ENCODE measurements at regions not wholly inside any gene's neighbourhood (a gene's known extent, or its start where the extent isn't known, plus 50 kb on each side); places are given as distances from the start of the nearest gene placed in this dataset.
A peak's percentile ranks its signal among the peaks of the same experiment; 100 is the strongest.
"Not testable (repeated sequence)": the region's sequence is repeated elsewhere in the genome, so short reads cannot be mapped to it uniquely, and the experiment has no call there.

GRCh38 chrX:77017093-77017492 is 430.1 kb upstream of the FGF16 start:
- Histone ChIP-seq H3K9ac (ENCODE audit: low read length in 3 of 3) (no peak overlapping the region), H3K4me3 (ENCODE audit: low read length in 3 of 3) (no peak overlapping the region), H3K4me1 (ENCODE audit: control insufficient read depth in 2 of 3, insufficient read depth in 2 of 3, low read depth in 1 of 3, low read length in 3 of 3) (no peaks in the 10 kb centered on the region), H3K36me3 (ENCODE audit: control insufficient read depth in 2 of 3, insufficient read depth in 3 of 3, low read length in 3 of 3) (no peaks in the 10 kb centered on the region), H3K27me3 (ENCODE audit: control insufficient read depth, insufficient read depth, low read length) (no peaks in the 10 kb centered on the region), H3K9me3 (ENCODE audit: control insufficient read depth in 2 of 3, insufficient read depth in 1 of 3, low read length in 3 of 3) (no peaks in the 10 kb centered on the region), H3K27ac (ENCODE audit: low read depth in 2 of 2, low read length in 2 of 2) (no peak overlapping the region)
- DNase-seq (no peak), FAIRE-seq (no peak)
- intact Hi-C loops (cut with DNase I): no loop called here
- TF ChIP-seq CTCF (IDR thresholded peaks at IDR 0.05; ENCODE audit: borderline replicate concordance, extremely low read depth, insufficient read depth): no peak

GRCh38 chrX:77046180-77046810 is 400.9 kb upstream of the FGF16 start:
- H3K36me3 ChIP-seq (ENCODE audit: control insufficient read depth in 2 of 3, insufficient read depth in 3 of 3, low read length in 3 of 3); H3K9me3 ChIP-seq (ENCODE audit: control insufficient read depth in 2 of 3, insufficient read depth in 1 of 3, low read length in 3 of 3); H3K4me3 ChIP-seq (ENCODE audit: low read length in 3 of 3); FAIRE-seq; H3K4me1 ChIP-seq (ENCODE audit: control insufficient read depth in 2 of 3, insufficient read depth in 2 of 3, low read depth in 1 of 3, low read length in 3 of 3); H3K27me3 ChIP-seq (ENCODE audit: control insufficient read depth, insufficient read depth, low read length); H3K27ac ChIP-seq (ENCODE audit: low read depth in 2 of 2, low read length in 2 of 2); H3K9ac ChIP-seq (ENCODE audit: low read length in 3 of 3); intact Hi-C loops (cut with DNase I): not testable (repeated sequence)
- DNase-seq: peak in 3 of 5 donors; percentile 16 to 48 (median 32)

DNA sequence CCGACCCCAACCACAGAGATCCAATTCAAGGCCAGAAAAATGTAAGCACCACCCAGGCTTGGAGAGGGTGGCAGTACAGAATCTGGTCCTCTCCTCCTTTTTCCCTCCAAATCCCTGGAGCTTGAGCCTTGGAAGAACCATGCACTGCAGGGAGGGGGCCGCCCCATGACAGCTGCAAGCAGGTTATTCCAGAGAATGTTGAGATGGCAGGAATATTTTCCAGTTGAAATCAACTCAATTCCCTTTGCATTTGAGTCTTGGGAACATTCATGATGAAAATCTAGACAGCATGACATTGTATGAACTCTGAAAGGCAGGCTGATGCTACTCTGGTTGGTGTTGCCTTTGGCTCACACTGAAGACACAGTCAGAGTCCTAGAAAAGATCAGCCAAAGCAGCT is 386.6 kb upstream of the FGF16 start:
- no peak for FAIRE-seq
- Histone ChIP-seq H3K4me3 (ENCODE audit: low read length in 3 of 3) (no peak overlapping the region), H3K27me3 (ENCODE audit: control insufficient read depth, insufficient read depth, low read length) (no peaks in the 10 kb centered on the region), H3K9ac (ENCODE audit: low read length in 3 of 3) (no peak overlapping the region), H3K36me3 (ENCODE audit: control insufficient read depth in 2 of 3, insufficient read depth in 3 of 3, low read length in 3 of 3) (no peaks in the 10 kb centered on the region), H3K9me3 (ENCODE audit: control insufficient read depth in 2 of 3, insufficient read depth in 1 of 3, low read length in 3 of 3) (no peaks in the 10 kb centered on the region), H3K27ac (ENCODE audit: low read depth in 2 of 2, low read length in 2 of 2) (no peak overlapping the region), H3K4me1 (ENCODE audit: control insufficient read depth in 2 of 3, insufficient read depth in 2 of 3, low read depth in 1 of 3, low read length in 3 of 3) (no peaks in the 10 kb centered on the region)
- no peak for DNase-seq
- intact Hi-C loops (cut with DNase I): no loop called here
- TF ChIP-seq CTCF (IDR thresholded peaks at IDR 0.05; ENCODE audit: borderline replicate concordance, extremely low read depth, insufficient read depth): no peak

- H3K9me3 ChIP-seq (ENCODE audit: control insufficient read depth in 2 of 3, insufficient read depth in 1 of 3, low read length in 3 of 3): no peaks in the 10 kb centered on the region
- H3K27ac ChIP-seq (ENCODE audit: low read depth in 2 of 2, low read length in 2 of 2): no peak overlapping the region
- TF ChIP-seq CTCF (IDR thresholded peaks at IDR 0.05; ENCODE audit: borderline replicate concordance, extremely low read depth, insufficient read depth): no peak
- FAIRE-seq (no peak), DNase-seq (no peak)
- H3K4me1 ChIP-seq (ENCODE audit: control insufficient read depth in 2 of 3, insufficient read depth in 2 of 3, low read depth in 1 of 3, low read length in 3 of 3): no peaks in the 10 kb centered on the region
- H3K4me3 ChIP-seq (ENCODE audit: low read length in 3 of 3): no peak overlapping the region
- H3K9ac ChIP-seq (ENCODE audit: low read length in 3 of 3): no peak overlapping the region
- H3K36me3 ChIP-seq (ENCODE audit: control insufficient read depth in 2 of 3, insufficient read depth in 3 of 3, low read length in 3 of 3): no peaks in the 10 kb centered on the region
- intact Hi-C loops (cut with DNase I): no loop called here
- H3K27me3 ChIP-seq (ENCODE audit: control insufficient read depth, insufficient read depth, low read length): no peaks in the 10 kb centered on the region
Observed at GRCh38 chrX:77061022-77061421, 386.2 kb upstream of the FGF16 start.

Data from kidney (tissue), 13 donors.